Breast epithelium (tissue), 3 donors: ENCODE measurements at regions not wholly inside any gene's neighbourhood (a gene's known extent, or its start where the extent isn't known, plus 50 kb on each side); places are given as distances from the start of the nearest gene placed in this dataset.

Experiments used
- CTCF ChIP-seq, 3 donors: fragments of 450-650 bp; IDR thresholded peaks; one replicate each; pipeline ENCODE4 v1.5.1; 2016 to 2017; ENCODE audit warnings: antibody characterized with exemption in 3 of 3, mild to moderate bottlenecking in 3 of 3, moderate library complexity in 3 of 3
- POLR2AphosphoS5 ChIP-seq, 3 donors: sonication (generic); formaldehyde crosslinking; IDR thresholded peaks; one replicate each; pipeline ENCODE4 v1.6.1; 2017; ENCODE audit warnings: antibody characterized with exemption in 3 of 3

- TF ChIP-seq CTCF (IDR thresholded peaks at IDR 0.05) (no peak), POLR2AphosphoS5 (IDR thresholded peaks at IDR 0.05) (no peak)
Measured at GRCh38 chr5:54822324-54822687, 163.1 kb downstream of the ESM1 start.
